Duodenal mucosa (tissue), 2 donors: ENCODE measurements at regions not wholly inside any gene's neighbourhood (a gene's known extent, or its start where the extent isn't known, plus 50 kb on each side); places are given as distances from the start of the nearest gene placed in this dataset.
A peak's percentile ranks its signal among the peaks of the same experiment; 100 is the strongest.
"Not testable (repeated sequence)": the region's sequence is repeated elsewhere in the genome, so short reads cannot be mapped to it uniquely, and the experiment has no call there.

Experiments
- H3K27ac ChIP-seq: one replicate; pipeline ENCODE4 v1.7.0; 2013; ENCODE audit warnings: low read depth, low read length
- H3K27me3 ChIP-seq, 2 donors: one replicate each; pipeline ENCODE4 v1.7.0; 2013; ENCODE audit warnings: low read length in 2 of 2, control low read depth in 1 of 2; ENCODE audit not compliant: insufficient read depth in 2 of 2, control insufficient read depth in 1 of 2
- H3K36me3 ChIP-seq, 2 donors: one replicate each; pipeline ENCODE4 v1.7.0; 2013; ENCODE audit warnings: low read length in 2 of 2, control low read depth in 1 of 2; ENCODE audit not compliant: insufficient read depth in 2 of 2, control insufficient read depth in 1 of 2
- H3K4me1 ChIP-seq, 2 donors: one replicate each; pipeline ENCODE4 v1.7.0; 2013; ENCODE audit warnings: low read length in 2 of 2, control low read depth in 1 of 2; ENCODE audit not compliant: insufficient read depth in 2 of 2, control insufficient read depth in 1 of 2
- H3K4me3 ChIP-seq, 2 donors: one replicate each; pipeline ENCODE4 v1.7.0; 2013; ENCODE audit warnings: low read length in 2 of 2, low read depth in 1 of 2
- H3K9ac ChIP-seq, 2 donors: one replicate each; pipeline ENCODE4 v1.7.0; 2013; ENCODE audit warnings: low read length in 2 of 2, low read depth in 1 of 2
- H3K9me3 ChIP-seq, 2 donors: one replicate each; pipeline ENCODE4 v1.7.0; 2013; ENCODE audit warnings: low read length in 2 of 2, control low read depth in 1 of 2; ENCODE audit not compliant: control insufficient read depth in 1 of 2

DNA sequence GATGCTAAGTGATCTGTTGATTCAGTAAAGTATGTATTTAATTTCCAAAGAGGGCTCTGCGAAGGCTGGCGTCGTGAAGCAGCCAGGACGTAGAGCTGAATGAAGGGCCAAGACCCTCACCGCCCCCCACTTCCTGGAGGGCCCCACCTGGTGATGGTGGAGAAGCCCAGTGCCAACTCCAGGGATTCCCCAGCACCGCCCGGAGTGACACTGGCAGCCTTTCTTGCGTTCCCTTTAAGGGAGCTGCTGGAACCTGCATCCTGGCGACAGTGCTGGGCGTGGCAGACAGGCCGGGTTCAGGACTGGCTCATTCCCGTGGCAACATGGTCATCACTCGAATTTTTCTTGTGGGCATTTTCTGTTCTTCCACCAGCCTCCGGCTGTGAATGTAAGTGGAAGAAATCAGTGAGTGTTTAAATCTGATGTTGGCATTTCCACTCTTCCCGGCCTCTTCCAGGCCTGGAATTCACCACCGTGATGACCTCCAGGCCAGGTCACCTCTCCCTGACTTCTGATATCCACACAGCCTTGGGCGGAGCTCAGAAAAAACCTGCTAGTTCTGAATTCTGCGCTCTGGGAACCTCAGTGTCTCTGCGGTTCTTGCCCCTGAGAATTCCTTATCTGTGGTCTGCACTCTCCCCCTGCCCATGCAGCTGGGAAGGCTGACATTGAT is 57.4 kb upstream of the DACT2 start:
- H3K36me3 ChIP-seq, result no peaks in the 10 kb centered on the region
- H3K9ac ChIP-seq, result no peak overlapping the region
- H3K4me1 ChIP-seq, result peaks cover 15 to 17% of the 10 kb centered on the region in 2 donors
- no peak overlapping the region for H3K27ac ChIP-seq
- no peaks in the 10 kb centered on the region for H3K27me3 ChIP-seq
- no peak overlapping the region for H3K4me3 ChIP-seq
- H3K9me3 ChIP-seq, result peaks cover 0 to 9% of the 10 kb centered on the region in 2 donors

DNA sequence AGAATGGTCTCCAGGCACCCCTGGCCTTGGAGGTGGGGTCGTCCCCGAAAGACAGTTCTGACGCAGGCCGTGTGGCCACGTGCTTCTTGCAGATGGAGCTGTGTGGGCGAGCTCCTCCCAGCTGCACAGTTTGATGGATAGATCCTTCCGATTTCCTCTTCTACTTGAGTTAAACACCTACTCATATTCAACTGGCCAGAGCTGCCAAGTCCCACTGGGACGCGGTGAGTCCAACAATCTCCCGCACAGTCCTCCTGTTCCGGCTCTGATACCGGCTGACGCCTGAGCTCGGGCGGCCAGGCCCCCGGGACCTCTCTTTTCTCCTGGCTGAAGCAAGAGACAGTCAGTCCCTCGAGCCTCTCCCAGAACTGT is 57.9 kb upstream of the DACT2 start:
- H3K27ac ChIP-seq, result no peak overlapping the region
- no peak overlapping the region for H3K4me3 ChIP-seq
- peaks cover 13 to 15% of the 10 kb centered on the region in 2 donors for H3K4me1 ChIP-seq

DNA sequence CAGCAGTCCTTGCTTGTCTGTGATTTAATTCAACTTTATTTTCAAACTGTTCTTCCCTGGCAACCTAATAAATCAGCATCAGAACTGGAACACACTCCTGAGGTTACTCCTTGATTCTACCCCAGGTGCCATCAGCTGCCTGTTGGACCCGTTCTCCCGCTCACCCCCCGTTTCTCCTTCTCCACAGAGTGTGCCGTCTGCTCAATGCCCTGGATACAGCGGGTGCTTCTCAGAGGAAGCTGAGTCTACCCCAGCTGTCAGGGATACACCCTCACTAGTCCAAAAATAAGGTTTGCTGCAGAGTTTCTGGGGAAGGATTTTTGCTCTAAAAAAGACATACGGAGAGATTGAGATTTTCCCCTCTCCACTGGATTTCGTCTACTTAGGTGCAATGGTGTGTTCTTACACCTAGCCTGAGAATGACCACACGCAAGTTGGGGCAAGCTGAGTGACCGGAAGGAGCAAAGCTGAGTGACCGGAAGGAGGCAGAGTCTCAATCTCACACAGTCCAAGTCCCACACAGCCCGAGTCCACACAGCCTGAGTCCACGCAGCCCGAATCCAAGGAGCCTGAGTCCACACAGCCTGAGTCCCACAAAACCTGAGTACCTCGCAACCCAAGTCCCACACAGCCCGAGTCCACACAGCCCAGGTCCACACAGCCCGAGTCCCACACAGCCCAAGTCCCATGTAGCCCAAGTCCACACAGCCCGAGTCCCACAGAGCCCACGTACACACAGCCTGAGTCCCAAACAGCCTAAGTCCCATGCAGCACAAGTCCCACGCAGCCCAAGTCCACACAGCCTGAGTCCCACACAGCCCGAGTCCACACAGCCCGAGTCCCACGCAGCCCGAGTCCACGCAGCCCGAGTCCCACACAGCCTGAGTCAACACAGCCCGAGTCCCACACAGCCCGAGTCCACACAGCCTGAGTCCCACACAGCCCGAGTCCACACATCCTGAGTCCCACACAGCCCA is 58.6 kb upstream of the DACT2 start:
- no peaks in the 10 kb centered on the region for H3K27me3 ChIP-seq
- H3K36me3 ChIP-seq, result no peaks in the 10 kb centered on the region
- no peak overlapping the region for H3K9ac ChIP-seq
- H3K4me1 ChIP-seq, result peaks cover 7 to 10% of the 10 kb centered on the region in 2 donors
- H3K27ac ChIP-seq, result no peak overlapping the region
- H3K9me3 ChIP-seq, result peaks cover 0 to 12% of the 10 kb centered on the region in 2 donors
- H3K4me3 ChIP-seq, result no peak overlapping the region

More for the DNA sequence above, 57.9 kb upstream of the DACT2 start:
- H3K9me3 ChIP-seq, result peaks cover 0 to 9% of the 10 kb centered on the region in 2 donors
- H3K9ac ChIP-seq, result no peak overlapping the region
- H3K36me3 ChIP-seq, result no peaks in the 10 kb centered on the region
- no peaks in the 10 kb centered on the region for H3K27me3 ChIP-seq

DNA sequence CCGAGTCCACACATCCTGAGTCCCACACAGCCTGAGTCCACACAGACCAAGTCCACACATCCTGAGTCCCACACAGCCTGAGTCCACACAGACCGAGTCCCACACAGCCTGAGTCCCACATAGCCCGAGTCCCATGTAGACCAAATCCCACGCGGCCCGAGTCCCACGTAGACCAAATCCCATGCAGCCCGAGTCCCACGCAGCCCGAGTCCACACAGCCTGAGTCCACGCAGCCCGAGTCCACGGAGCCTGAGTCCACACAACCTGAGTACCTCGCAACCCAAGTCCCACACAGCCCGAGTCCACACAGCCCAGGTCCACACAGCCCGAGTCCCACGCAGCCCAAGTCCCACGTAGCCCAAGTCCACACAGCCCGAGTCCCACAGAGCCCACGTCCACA is 60.0 kb upstream of the DACT2 start:
- H3K27me3 ChIP-seq, H3K4me1 ChIP-seq, H3K36me3 ChIP-seq, H3K27ac ChIP-seq, H3K4me3 ChIP-seq, H3K9ac ChIP-seq: not testable (repeated sequence)
- peaks cover 0 to 17% of the 10 kb centered on the region in 2 donors for H3K9me3 ChIP-seq

DNA sequence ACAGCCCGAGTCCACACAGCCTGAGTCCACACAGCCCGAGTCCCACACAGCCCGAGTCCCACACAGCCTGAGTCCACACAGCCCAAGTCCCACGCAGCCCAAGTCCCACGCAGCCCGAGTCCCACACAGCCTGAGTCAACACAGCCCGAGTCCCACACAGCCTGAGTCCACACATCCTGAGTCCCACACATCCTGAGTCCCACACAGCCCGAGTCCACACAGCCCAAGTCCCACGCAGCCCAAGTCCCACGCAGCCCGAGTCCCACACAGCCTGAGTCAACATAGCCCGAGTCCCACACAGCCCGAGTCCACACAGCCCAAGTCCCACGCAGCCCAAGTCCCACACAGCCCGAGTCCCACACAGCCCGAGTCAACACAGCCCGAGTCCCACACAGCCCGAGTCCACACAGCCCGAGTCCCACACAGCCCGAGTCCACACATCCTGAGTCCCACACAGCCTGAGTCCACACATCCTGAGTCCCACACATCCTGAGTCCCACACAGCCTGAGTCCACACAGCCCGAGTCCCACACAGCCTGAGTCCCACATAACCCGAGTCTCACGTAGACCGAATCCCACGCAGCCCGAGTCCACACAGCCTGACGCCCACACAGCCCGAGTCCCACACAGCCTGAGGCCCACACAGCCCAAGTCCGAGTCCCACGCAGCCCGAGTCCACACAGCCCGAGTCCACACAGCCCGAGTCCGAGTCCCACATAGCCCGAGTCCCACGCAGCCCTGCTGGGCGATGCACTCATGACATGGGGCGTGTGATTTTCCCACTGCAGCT is 60.6 kb upstream of the SMOC2 start:
- not testable (repeated sequence) for H3K36me3 ChIP-seq, H3K9ac ChIP-seq, H3K4me1 ChIP-seq, H3K4me3 ChIP-seq, H3K27me3 ChIP-seq, H3K27ac ChIP-seq
- peaks cover 0 to 17% of the 10 kb centered on the region in 2 donors for H3K9me3 ChIP-seq

DNA sequence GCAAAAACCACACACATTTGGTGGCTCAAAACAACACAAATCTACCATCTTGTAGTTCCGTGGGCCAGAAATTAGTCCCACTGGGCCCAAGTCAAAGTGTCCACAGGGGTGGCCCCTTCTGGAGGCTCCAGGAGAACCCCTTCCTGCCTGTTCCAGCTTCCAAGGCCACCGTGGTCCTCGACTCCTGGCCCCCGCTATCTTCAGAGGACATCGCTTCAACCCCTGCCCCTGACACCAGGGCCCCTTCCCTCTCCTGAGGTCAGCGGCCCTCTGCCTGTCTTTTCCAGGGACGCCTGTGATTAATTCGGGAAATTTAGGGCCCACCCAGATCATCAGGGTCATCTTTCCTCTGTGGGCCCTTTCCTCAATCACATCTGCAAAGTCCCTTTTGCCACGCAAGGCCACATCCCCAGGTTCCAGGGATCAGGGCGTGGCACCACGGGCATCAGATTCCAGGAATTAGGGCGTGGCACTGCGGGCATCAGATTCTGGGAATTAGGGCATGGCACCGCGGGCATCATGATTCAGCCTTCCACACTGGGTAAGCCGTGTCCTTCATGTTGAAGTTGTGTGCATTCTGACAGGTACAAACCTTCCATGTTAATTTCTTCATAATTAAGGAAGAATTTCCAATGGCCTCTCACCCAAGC is 59.9 kb upstream of the SMOC2 start:
- peaks cover 0 to 17% of the 10 kb centered on the region in 2 donors for H3K9me3 ChIP-seq
- no peaks in the 10 kb centered on the region for H3K36me3 ChIP-seq
- H3K9ac ChIP-seq, result no peak overlapping the region
- no peak overlapping the region for H3K4me3 ChIP-seq
- no peak overlapping the region for H3K27ac ChIP-seq
- no peaks in the 10 kb centered on the region for H3K27me3 ChIP-seq
- peaks cover 7 to 8% of the 10 kb centered on the region in 2 donors for H3K4me1 ChIP-seq

DNA sequence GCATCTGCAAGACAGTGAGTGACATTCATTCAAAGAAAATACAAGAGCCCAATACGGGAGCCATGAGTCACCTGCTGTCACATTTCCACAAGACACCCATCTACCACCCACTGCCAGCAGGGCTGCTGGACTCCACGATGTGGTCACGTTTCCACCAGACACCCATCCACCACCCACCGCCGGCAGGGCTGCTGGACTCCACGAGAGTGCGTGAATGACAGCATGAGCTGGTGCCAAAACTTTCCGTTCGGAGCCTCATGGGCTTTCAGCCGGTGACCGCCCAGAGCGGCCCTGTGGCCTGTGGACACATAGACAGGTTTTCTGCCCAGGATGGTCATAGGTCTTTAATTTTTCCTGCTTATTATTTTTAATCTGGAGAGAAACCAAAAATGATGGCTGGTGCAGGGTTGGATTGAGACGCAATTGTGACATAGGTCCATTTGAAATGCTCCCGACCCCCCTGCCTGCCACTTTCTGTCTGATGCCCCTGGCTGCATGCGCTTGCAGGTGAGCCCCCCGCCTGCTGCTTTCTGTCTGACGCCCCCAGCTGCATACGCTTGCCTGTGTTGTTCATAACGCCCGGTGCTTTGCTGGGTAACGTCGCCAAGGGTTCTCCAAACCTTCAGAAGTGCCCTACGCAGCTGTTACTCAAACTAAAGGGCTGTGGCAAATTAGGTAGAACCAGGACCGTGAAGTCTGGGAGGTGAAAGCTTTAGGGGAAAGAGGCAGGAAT is 59.1 kb upstream of the SMOC2 start:
- H3K27me3 ChIP-seq, result no peaks in the 10 kb centered on the region
- peaks cover 6 to 8% of the 10 kb centered on the region in 2 donors for H3K4me1 ChIP-seq
- H3K27ac ChIP-seq, result no peak overlapping the region
- H3K4me3 ChIP-seq, result no peak overlapping the region
- H3K9ac ChIP-seq, result no peak overlapping the region
- no peaks in the 10 kb centered on the region for H3K36me3 ChIP-seq
- peaks cover 0 to 17% of the 10 kb centered on the region in 2 donors for H3K9me3 ChIP-seq

DNA sequence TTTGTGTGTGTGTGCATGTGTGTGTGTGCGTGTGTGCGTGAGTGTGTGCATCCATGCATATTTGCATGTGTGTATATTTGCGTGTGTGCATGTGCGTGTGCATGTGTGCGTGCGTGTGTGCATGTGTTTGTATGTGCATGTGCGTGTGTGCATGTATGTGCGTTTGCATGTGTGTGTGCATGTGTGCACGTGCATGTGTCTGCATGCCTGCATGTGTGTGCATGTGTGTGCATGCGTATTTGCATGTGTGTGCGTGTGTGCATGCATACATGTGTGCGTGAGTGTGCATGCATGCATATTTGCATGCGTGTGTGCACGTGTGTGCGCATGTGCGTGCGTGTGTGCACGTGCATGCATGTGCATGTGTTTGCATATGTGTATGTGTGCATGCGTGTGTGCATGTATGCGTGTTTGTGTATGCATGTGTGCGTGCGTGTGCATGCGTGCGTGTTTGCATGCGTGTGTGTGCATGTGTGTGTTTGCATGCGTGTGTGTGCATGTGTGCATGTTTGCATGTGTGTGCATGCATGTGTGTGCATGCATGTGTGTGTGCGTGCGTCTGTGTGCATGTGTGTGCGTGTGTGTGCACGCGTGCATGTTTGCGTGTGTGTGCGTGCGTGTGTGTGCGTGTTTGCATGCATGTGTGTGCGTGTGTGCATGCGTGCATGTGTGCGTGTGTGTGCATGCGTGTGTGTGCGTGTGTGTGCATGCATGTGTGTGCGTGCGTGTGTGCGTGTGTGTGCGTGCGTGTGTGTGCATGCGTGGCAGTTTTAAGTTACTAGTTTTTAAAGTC is 57.7 kb upstream of the SMOC2 start:
- H3K27me3 ChIP-seq, result no peaks in the 10 kb centered on the region
- no peak overlapping the region for H3K27ac ChIP-seq
- H3K9me3 ChIP-seq, result peaks cover 0 to 17% of the 10 kb centered on the region in 2 donors
- peaks cover 0 to 4% of the 10 kb centered on the region in 2 donors for H3K4me1 ChIP-seq
- H3K36me3 ChIP-seq, result no peaks in the 10 kb centered on the region
- peak overlapping the region in 1 of 2 donors; percentile 38 for H3K9ac ChIP-seq
- H3K4me3 ChIP-seq, result no peak overlapping the region
